Prostate gland (tissue), 2 donors: ENCODE measurements at regions not wholly inside any gene's neighbourhood (a gene's known extent, or its start where the extent isn't known, plus 50 kb on each side); places are given as distances from the start of the nearest gene placed in this dataset.

Experiments
- DNase-seq: peaks from one replicate; pipeline ENCODE4 v3.0.0-alpha.2; 2019; ENCODE audit warnings: low spot score
- H3K27ac ChIP-seq, 2 donors: fragments of 200-600 bp; sonication (generic); 2 replicates each; pipeline ENCODE4 v1.5.1; 2017 to 2019
- H3K27me3 ChIP-seq: fragments of 200-600 bp; sonication (generic); replicated peaks from 2 replicates; pipeline ENCODE4 v1.5.1; 2019; ENCODE audit not compliant: insufficient read depth
- H3K36me3 ChIP-seq, 2 donors: fragments of 200-600 bp; sonication (generic); 1 replicate in 1 of 2; 2 replicates in 1 of 2; pipeline versions ENCODE4 v1.5.1 to v1.8.1; 2017 to 2019
- H3K4me1 ChIP-seq: fragments of 200-600 bp; sonication (generic); replicated peaks from 2 replicates; pipeline ENCODE4 v1.5.1; 2019
- H3K4me3 ChIP-seq, 2 donors: fragments of 200-600 bp; sonication (generic); 2 replicates each; pipeline ENCODE4 v1.5.1; 2017 to 2019
- H3K9me3 ChIP-seq: fragments of 200-600 bp; sonication (generic); 2 replicates; pipeline ENCODE4 v1.5.1; 2017
- CTCF ChIP-seq, 4 experiments: fragments of 200-600 bp in 2 of 4; fragments of 450-650 bp in 2 of 4; sonication (generic) in 2 of 4; IDR thresholded peaks; 1 replicate in 3 of 4; 2 replicates in 1 of 4; pipeline ENCODE4 v1.5.1; 2016 to 2019; ENCODE audit warnings: antibody characterized with exemption in 4 of 4, mild to moderate bottlenecking in 2 of 4, moderate library complexity in 2 of 4
- POLR2A ChIP-seq: fragments of 450-650 bp; IDR thresholded peaks from one replicate; pipeline ENCODE4 v1.6.1; 2016; ENCODE audit warnings: antibody characterized with exemption, mild to moderate bottlenecking
- POLR2AphosphoS5 ChIP-seq: sonication (generic); formaldehyde crosslinking; IDR thresholded peaks from one replicate; pipeline ENCODE4 v1.6.1; 2017; ENCODE audit warnings: antibody characterized with exemption
- whole genome bisulfite sequencing: methylation state at CpG from one replicate; pipeline ENCODE4 v1.1.5; 2018; 5-methylcytosine and 5-hydroxymethylcytosine counted together
- intact Hi-C: fragments of 100-400 bp; cut with DNase I; formaldehyde crosslinking; loops from one replicate; pipeline ENCODE4 v1.14.2; 2022

GRCh38 chr18:66300141-66300540 lies 303.7 kb downstream of the CDH19 start:
- 67% methylated on average over 5 of the region's 5 CpGs for WGBS
- no peak overlapping the region for H3K4me3 ChIP-seq
- TF ChIP-seq POLR2AphosphoS5 = no peak
- TF ChIP-seq CTCF (IDR thresholded peaks at IDR 0.05) = no peak
- no peak for TF ChIP-seq POLR2A
- H3K4me1 ChIP-seq = no peaks in the 10 kb centered on the region
- H3K36me3 ChIP-seq = no peaks in the 10 kb centered on the region
- no peaks in the 10 kb centered on the region for H3K9me3 ChIP-seq
- no peak overlapping the region for H3K27ac ChIP-seq
- intact Hi-C loops = no loop called here
- no peak for DNase-seq
- no peaks in the 10 kb centered on the region for H3K27me3 ChIP-seq

DNA sequence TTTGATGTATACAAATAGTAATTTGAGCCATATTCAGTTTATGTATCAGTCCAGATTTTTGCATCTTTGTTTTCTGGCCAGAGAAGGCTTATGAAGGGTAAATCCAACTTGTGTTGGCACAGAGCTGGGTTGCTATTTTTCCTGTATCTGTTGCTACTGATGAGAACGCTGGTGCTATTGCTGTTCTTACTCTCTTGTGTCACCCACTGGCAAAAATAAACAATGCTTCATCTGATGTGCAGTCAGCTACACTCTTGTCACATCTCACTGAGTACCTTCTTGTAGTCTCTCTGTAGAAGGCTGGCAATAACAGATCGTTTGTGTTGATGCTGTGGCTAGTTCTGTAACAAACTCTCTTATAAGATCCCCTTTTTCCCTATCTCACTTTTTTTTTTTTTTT lies 323.4 kb downstream of the CDH19 start:
- H3K4me1 ChIP-seq = no peaks in the 10 kb centered on the region
- no peaks in the 10 kb centered on the region for H3K27me3 ChIP-seq
- TF ChIP-seq CTCF (IDR thresholded peaks at IDR 0.05) (no peak), POLR2AphosphoS5 (no peak), POLR2A (no peak)
- 59% methylated on average over 2 of the region's 2 CpGs for WGBS
- H3K9me3 ChIP-seq = no peaks in the 10 kb centered on the region
- H3K36me3 ChIP-seq = no peaks in the 10 kb centered on the region
- H3K4me3 ChIP-seq = no peak overlapping the region
- intact Hi-C loops = no loop called here
- H3K27ac ChIP-seq = no peak overlapping the region
- DNase-seq = no peak

DNA sequence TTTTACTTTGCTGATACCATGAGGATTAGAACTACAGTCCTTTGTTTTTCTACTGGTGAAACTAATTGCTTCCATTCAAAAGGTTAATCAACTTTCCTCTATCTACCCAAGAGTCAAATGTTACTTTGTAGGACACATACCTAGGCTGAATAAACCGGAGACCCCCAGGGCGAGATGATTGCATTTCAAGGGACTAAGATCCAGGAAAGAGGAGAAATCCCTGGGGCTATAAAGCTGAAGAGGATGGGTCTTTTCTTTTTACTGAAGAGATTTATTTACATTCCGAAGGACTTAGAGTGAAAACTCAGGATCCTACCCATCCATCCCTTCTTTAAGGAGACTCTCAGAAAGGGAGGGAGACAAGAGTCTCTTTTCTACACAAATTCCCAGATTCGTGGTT lies 331.9 kb downstream of the CDH19 start:
- TF ChIP-seq CTCF (IDR thresholded peaks at IDR 0.05) = no peak
- no peak for TF ChIP-seq POLR2AphosphoS5
- no peak for TF ChIP-seq POLR2A
- H3K9me3 ChIP-seq = no peaks in the 10 kb centered on the region
- H3K4me1 ChIP-seq = no peaks in the 10 kb centered on the region
- 34% methylated on average over 4 of the region's 4 CpGs for WGBS
- no peak overlapping the region for H3K27ac ChIP-seq
- DNase-seq = no peak
- no peaks in the 10 kb centered on the region for H3K27me3 ChIP-seq
- H3K36me3 ChIP-seq = no peaks in the 10 kb centered on the region
- no peak overlapping the region for H3K4me3 ChIP-seq
- intact Hi-C loops = no loop called here

DNA sequence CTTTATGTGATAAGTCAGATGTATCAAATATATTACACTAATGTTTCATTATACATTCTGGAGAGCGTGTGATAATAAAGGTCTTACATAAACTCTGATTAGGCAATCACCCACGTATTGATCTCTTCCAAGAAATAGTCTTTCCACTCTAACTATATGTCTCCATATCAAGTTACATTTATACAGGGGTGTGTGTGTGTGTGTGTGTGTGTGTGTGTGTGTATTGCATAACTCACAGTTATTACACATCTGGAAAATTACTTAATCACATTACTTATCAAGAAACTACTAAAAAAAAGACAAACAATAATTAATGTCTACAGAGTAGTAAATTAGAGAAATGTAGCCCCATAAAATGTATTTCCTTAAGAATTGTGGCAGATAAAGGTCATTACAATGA lies 339.8 kb downstream of the CDH19 start:
- Histone ChIP-seq H3K4me3 (no peak overlapping the region), H3K27ac (no peak overlapping the region), H3K27me3 (no peaks in the 10 kb centered on the region), H3K4me1 (no peaks in the 10 kb centered on the region), H3K9me3 (no peaks in the 10 kb centered on the region), H3K36me3 (no peaks in the 10 kb centered on the region)
- 40% methylated on average over 2 of the region's 2 CpGs for WGBS
- no peak for TF ChIP-seq POLR2AphosphoS5
- TF ChIP-seq POLR2A = no peak
- no peak for TF ChIP-seq CTCF (IDR thresholded peaks at IDR 0.05)
- no peak for DNase-seq
- intact Hi-C loops = no loop called here

- 86% methylated on average over 5 of the region's 5 CpGs for WGBS
- H3K27ac ChIP-seq = no peak overlapping the region
- no peak for DNase-seq
- H3K36me3 ChIP-seq = no peaks in the 10 kb centered on the region
- intact Hi-C loops = no loop called here
- no peaks in the 10 kb centered on the region for H3K9me3 ChIP-seq
- no peaks in the 10 kb centered on the region for H3K27me3 ChIP-seq
- H3K4me3 ChIP-seq = no peak overlapping the region
- TF ChIP-seq POLR2AphosphoS5 (no peak), CTCF (IDR thresholded peaks at IDR 0.05) (no peak), POLR2A (no peak)
- H3K4me1 ChIP-seq = no peaks in the 10 kb centered on the region
Observed at GRCh38 chr18:66254121-66254520, 349.8 kb downstream of the CDH19 start.
